ENCODE measurements at regions not wholly inside any gene's neighbourhood (a gene's known extent, or its start where the extent isn't known, plus 50 kb on each side); places are given as distances from the start of the nearest gene placed in this dataset.

DNA sequence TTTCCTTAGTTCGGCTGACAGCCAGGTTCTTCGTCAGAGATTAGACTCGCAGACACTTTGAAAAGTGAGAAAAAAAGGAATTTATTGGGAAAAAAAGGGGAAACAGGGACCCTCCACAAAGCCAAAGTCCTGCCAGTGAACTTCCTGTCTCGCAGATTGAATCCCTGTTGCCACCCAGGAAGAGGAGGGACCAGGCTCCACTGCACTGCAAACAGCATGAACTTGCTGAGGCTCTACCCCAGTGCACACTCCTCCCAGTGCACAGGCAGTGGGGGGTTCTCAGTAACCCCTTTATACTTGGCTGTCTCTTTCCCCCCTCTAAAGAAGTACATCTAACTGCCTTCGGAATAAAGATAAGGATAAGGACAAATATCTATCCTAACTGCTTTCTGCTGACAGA lies 959.0 kb downstream of the GRIK2 start:
- H3K9me3 ChIP-seq = peaks cover 0 to 2% of the 10 kb centered on the region in 2 donors
- TF ChIP-seq, protein P1, sequence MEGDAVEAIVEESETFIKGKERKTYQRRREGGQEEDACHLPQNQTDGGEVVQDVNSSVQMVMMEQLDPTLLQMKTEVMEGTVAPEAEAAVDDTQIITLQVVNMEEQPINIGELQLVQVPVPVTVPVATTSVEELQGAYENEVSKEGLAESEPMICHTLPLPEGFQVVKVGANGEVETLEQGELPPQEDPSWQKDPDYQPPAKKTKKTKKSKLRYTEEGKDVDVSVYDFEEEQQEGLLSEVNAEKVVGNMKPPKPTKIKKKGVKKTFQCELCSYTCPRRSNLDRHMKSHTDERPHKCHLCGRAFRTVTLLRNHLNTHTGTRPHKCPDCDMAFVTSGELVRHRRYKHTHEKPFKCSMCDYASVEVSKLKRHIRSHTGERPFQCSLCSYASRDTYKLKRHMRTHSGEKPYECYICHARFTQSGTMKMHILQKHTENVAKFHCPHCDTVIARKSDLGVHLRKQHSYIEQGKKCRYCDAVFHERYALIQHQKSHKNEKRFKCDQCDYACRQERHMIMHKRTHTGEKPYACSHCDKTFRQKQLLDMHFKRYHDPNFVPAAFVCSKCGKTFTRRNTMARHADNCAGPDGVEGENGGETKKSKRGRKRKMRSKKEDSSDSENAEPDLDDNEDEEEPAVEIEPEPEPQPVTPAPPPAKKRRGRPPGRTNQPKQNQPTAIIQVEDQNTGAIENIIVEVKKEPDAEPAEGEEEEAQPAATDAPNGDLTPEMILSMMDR (IDR thresholded peaks at IDR 0.05) = no peak
- DNase-seq (no peak), ATAC-seq (no peak)
- no peaks in the 10 kb centered on the region for H3K4me1 ChIP-seq
- intact Hi-C loops (cut with DNase I) = no loop called here
- H3K4me3 ChIP-seq = no peak overlapping the region
- H3K36me3 ChIP-seq = no peaks in the 10 kb centered on the region
- no peaks in the 10 kb centered on the region for H3K27me3 ChIP-seq
- no peak overlapping the region for H3K27ac ChIP-seq

DNA sequence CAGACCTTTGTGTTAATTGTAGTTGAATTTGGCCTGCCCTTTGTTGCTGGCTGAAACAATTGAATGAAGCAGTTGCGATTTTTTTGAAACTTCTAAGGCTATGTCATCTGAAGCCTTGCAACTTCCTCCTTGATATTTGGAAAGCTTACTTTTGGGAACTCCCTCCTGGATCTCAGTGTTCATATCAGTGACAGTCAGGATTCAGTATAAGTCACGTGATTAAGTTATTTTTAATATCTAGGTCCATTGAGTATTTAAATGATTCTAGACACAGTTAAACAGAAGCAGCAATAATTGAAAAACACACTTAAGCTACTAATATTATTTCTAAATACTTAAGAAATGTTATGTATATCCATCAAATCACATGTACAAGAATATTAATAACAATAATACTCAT lies 951.3 kb downstream of the GRIK2 start:
- ATAC-seq (no peak), DNase-seq (no peak)
- TF ChIP-seq, protein P1 (IDR thresholded peaks at IDR 0.05) = no peak
- intact Hi-C loops (cut with DNase I) = no loop called here
- no peak overlapping the region for H3K4me3 ChIP-seq
- peaks cover 0 to 2% of the 10 kb centered on the region in 2 donors for H3K9me3 ChIP-seq
- H3K4me1 ChIP-seq = no peaks in the 10 kb centered on the region
- no peaks in the 10 kb centered on the region for H3K27me3 ChIP-seq
- H3K36me3 ChIP-seq = no peaks in the 10 kb centered on the region
- H3K27ac ChIP-seq = no peak overlapping the region

GRCh38 chr6:102340311-102340710 lies 946.8 kb downstream of the GRIK2 start:
- no peaks in the 10 kb centered on the region for H3K27me3 ChIP-seq
- no peaks in the 10 kb centered on the region for H3K9me3 ChIP-seq
- DNase-seq (no peak), ATAC-seq (no peak)
- TF ChIP-seq, protein P1 (IDR thresholded peaks at IDR 0.05) = no peak
- no peak overlapping the region for H3K4me3 ChIP-seq
- H3K36me3 ChIP-seq = no peaks in the 10 kb centered on the region
- intact Hi-C loops (cut with DNase I) = no loop called here
- H3K4me1 ChIP-seq = no peaks in the 10 kb centered on the region
- no peak overlapping the region for H3K27ac ChIP-seq

DNA sequence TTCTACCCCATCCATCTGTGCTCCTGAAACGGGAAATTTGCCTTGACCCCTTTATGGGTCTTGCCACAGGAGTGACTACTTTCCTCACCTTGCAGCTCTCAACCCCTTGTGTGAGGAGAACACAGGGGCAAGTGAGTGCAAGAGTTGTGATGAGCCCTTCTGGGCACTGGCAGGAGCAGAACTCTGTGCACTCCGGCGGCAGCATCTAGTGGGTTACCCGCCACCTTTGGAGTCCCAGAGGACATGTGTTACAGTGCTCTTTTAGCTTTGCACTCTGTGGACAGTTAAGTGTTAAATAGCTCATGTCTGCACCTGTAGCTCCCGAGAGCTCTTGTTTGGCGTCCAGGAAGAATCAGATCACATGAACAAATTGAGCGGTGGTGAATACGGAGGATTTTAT lies 940.2 kb downstream of the GRIK2 start:
- no peak overlapping the region for H3K27ac ChIP-seq
- H3K4me3 ChIP-seq = no peak overlapping the region
- H3K36me3 ChIP-seq = no peaks in the 10 kb centered on the region
- TF ChIP-seq, protein P1 (IDR thresholded peaks at IDR 0.05) = no peak
- no peaks in the 10 kb centered on the region for H3K27me3 ChIP-seq
- H3K9me3 ChIP-seq = peaks cover 0 to 6% of the 10 kb centered on the region in 2 donors
- no peak for ATAC-seq
- H3K4me1 ChIP-seq = no peaks in the 10 kb centered on the region
- no peak for DNase-seq
- intact Hi-C loops (cut with DNase I) = no loop called here

- H3K27ac ChIP-seq = no peak overlapping the region
- intact Hi-C loops (cut with DNase I) = no loop called here
- no peaks in the 10 kb centered on the region for H3K36me3 ChIP-seq
- ATAC-seq (no peak), DNase-seq (no peak)
- TF ChIP-seq, protein P1 (IDR thresholded peaks at IDR 0.05) = no peak
- no peaks in the 10 kb centered on the region for H3K9me3 ChIP-seq
- no peak overlapping the region for H3K4me3 ChIP-seq
- H3K4me1 ChIP-seq = no peaks in the 10 kb centered on the region
- H3K27me3 ChIP-seq = no peaks in the 10 kb centered on the region
These were observed 934.3 kb downstream of the GRIK2 start for GRCh38 chr6:102327697-102328225.

Data from left lung (tissue), 4 donors.